Activated CD8-positive, alpha-beta memory T cell treated with anti-CD3 and anti-CD28 coated beads for 48 hours (primary cell): ENCODE measurements at regions not wholly inside any gene's neighbourhood (a gene's known extent, or its start where the extent isn't known, plus 50 kb on each side); places are given as distances from the start of the nearest gene placed in this dataset.
"Not testable (repeated sequence)": the region's sequence is repeated elsewhere in the genome, so short reads cannot be mapped to it uniquely, and the experiment has no call there.

Experiments
- DNase-seq, 3 experiments: peaks; one replicate each; pipeline ENCODE4 v3.0.0-alpha.2; 2020; ENCODE audit warnings: low read depth in 2 of 3, low spot score in 2 of 3

DNA sequence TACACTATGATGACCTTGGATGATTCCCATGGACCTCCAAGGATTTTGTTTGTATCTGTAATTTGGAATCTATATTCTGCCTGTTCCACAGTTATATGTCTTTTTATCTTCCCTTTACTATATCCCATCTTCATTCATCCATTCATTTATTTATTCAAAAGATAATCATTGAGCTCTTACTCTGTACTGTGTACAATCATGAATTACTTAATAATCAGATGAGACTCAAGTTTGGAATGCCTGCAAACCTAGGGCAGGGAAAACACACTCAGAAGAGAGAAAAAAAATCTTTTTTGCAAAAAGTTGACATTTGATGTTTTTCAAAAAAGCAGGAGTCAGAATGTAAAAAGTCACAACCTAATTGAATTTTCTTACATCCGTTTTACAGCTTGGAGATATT is 170.2 kb upstream of the GNAI1 start:
- DNase-seq = no peak

GRCh38 chr7:79953130-79953529 is 181.5 kb upstream of the GNAI1 start:
- DNase-seq = no peak

DNA sequence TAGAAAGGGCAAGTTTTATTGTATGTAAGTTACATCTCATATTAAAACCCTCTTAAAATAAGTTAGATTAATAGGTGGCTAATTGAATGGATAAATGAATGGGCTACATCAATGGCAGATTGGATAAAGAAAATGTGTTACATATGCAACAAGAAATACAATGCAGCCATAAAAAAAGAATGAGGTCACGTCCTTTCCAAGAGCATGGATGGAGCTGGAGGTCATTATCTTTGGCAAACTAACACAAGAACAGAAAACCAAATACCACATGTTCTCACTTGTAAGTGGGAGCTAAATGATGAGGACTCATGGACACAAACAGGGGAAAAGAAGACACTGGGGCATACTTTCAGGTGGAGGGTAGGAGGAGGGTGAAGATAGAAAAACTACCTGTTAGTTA is 182.2 kb upstream of the GNAI1 start:
- no peak for DNase-seq

- DNase-seq = no peak
Observed at GRCh38 chr7:79951415-79951814, 183.2 kb upstream of the GNAI1 start.

- no peak for DNase-seq
Observed at GRCh38 chr7:79949778-79950177, 184.9 kb upstream of the GNAI1 start.

- no peak for DNase-seq
Observed at GRCh38 chr7:79936281-79936983, 198.2 kb upstream of the GNAI1 start.

DNA sequence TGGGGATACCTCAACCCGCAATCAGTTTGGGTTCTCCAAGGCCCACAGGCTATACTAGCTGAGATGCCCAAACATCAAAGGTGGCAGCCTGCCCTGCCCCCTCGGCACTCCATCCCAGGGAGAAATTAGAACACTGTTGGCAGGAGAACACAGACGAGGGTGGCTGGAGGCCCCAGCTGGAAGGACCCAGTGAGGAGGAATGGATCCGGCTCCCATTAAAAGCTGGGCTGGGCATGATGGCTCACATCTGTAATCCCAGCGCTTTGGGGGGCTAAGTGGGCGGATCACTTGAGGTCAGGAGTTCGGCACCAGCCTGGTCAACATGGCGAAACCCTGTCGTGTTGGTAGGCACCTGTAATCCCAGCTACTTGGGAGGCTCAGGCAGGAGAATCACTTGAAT is 199.9 kb upstream of the GNAI1 start:
- no peak for DNase-seq

DNA sequence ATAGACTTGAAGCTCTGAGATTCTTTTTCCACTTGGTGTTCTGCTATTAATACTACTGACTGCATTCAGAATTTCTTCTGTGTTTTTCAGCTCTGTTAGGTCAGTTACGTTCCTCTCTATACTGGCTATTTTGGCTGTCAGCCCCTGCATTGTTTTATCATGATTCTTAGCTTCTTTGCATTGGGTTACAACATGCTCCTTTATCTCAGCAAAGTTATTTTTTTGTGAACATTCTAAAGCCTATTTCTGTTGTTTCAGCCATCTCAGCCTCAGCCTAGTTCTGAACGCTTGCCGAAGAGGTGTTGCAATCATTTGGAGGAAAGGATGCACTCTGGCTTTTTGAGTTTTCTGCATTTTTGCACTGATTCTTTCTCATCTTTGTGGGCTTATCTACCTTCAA is 201.5 kb upstream of the GNAI1 start:
- DNase-seq = no peak

DNA sequence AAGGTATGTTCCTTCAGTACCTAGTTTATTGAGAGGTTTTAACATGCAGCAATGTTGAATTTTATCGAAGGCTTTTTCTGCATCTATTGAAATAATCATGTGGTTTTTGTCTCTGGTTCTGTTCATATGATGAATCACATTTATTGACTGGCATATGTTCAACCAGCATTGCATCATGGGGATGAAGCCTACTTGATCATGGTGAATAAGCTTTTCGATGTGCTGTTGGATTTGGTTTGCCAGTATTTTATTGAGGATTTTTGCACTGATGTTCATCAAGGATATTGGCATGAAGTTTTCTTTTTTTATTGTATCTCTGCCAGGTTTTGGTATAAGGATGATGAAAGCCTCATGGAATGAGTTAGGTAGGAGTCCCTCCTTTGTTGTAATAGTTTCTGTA is 204.0 kb upstream of the GNAI1 start:
- DNase-seq = no peak

- no peak for DNase-seq
Observed at GRCh38 chr7:79927116-79927515, 207.5 kb upstream of the GNAI1 start.

GRCh38 chr7:79923953-79924352 is 210.7 kb upstream of the GNAI1 start:
- no peak for DNase-seq

GRCh38 chr7:79922894-79923293 is 211.7 kb upstream of the GNAI1 start:
- no peak for DNase-seq

DNA sequence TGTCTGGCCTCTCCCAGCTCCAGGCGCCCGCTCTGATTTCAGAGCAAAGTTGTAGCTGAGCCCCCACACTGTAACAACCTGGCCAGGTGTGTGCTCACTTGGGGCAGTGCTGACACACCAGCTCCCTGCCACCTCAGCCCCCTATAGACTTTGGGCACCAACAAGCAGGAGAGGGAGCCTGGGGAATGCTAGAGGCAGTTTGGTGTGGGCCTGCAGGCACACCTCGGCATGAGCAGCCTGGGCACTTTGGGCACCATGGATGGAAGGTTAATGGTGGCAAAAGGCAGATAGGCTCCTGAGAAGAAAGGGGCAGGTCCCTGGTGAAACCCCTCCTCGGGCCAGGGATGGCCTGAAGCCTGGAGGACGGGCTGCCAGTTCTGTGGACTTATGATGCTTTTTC is 212.7 kb upstream of the GNAI1 start:
- no peak for DNase-seq

- DNase-seq = not testable (repeated sequence)
Observed at GRCh38 chr7:79918632-79919031, 216.0 kb upstream of the GNAI1 start.

DNA sequence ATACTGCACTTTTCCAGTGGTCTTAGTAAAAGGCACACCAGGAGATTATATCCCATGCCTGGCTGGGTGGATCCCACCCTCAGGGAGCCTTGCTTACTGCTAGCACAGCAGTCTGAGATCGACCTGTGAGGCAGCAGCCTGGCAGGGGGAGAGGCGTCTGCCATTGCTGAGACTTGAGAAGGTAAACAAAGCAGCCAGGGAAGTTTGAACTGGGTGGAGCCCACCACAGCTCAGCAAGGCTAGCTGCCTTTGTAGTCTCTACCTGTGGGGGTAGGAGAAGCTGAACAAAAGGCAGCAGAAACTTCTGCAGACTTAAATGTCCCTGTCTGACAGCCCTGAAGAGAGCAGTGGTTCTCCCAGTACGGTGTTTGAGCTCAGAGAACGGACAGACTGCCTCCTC is 219.3 kb upstream of the GNAI1 start:
- DNase-seq = not testable (repeated sequence)

DNA sequence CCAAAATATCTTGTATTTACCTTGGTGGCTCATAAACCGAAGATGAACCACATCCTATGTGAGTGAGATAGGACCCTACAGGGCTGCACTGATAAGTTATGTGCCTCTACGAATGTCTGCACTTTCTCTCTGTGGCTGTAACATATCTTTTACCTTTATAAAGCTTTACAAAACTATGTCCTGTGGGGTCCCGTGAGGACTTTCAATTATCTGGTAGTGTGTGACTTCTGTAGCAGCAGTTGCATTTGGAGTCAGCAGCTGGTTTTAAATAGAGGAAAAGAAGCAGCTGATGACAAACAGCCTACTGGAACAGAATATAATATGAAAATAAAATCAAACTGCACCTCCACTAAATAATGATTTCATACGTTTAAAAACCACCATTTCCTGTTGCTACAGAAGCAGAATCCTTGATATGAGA is 222.4 kb upstream of the GNAI1 start:
- no peak for DNase-seq

DNA sequence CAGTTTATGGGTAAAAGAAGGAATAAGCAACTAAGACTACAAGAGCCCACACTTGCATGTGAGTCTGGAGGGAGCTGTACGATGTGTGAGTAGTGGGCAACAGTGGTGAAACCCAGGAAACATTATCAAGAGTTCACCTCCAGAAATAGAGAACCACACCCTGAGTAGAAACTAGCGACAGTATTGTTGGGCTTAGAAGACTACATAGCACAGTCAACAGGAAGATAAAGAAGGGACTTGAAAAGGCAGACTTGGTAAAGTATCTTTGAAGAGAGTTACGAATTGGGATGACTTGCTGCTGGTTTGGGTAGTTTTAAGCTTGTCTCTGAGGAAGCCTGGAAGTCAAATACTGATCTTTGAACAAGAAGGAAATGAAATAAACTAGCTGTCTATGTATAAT is 223.2 kb upstream of the GNAI1 start:
- no peak for DNase-seq

GRCh38 chr7:79909176-79909575 is 225.5 kb upstream of the GNAI1 start:
- no peak for DNase-seq

- DNase-seq = no peak
Observed at GRCh38 chr7:79897166-79897565, 237.5 kb upstream of the GNAI1 start.

DNA sequence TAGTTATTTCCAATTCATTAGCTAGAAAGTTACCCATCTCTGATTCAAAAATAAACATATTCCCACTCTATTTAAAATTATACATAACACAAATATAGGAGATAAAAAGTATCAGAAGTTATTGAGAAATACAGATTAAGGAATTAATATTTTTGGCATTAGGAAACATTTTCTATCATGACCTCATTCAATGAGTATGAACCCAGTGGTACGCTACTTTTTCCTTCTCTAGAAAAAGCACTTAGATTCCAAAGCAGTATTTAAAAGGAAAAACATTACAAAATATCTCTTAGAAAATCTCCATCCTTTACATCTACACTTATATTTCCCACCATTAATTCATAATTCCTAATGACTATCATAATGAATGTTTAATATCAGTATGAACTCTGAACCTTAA is 240.6 kb upstream of the GNAI1 start:
- no peak for DNase-seq

DNA sequence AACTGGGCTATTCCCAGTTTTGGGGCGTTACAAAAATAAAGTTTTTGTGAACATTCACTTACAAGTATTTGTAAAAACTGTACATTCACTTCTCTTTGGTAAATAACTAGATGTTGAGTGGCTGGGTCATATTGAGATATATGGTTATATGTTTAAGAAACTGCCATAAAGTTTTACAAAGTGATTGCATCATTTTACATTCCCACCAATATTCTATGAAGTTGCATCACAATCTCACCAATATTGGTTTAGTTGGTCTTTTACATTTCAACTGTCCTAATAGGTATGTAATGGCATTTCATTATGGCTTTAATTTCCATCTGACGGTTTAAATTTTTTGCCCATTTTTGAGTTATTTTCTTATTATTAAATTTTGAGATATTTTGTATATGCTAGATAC is 251.7 kb upstream of the GNAI1 start:
- DNase-seq = no peak

DNA sequence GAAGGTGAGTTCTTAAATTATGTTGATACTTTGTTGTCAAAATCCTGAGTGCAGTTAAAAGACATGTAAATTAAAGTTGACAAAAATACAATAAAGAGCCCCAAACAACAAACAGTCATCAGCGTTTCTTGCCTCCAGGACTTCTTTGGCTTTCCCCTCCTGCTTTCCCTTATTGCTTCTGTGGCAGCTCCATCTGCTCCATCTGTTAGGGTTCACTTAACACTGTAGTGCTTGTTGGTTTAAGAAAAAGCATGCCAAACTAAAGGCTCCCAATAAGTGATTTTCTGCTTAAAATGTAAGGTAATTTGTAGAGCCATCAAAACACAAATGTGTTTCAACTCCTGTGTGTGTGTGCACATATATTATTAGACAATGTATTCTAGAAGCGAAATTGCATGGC is 254.3 kb upstream of the GNAI1 start:
- no peak for DNase-seq

GRCh38 chr7:79877874-79878465 is 256.7 kb upstream of the GNAI1 start:
- no peak for DNase-seq
